HG02763 (cell line): ENCODE measurements at regions not wholly inside any gene's neighbourhood (a gene's known extent, or its start where the extent isn't known, plus 50 kb on each side); places are given as distances from the start of the nearest gene placed in this dataset.

Source experiments
- ATAC-seq: cut with Tn5 transposase; IDR thresholded peaks from one replicate; pipeline ENCODE4 v1.9.1; 2021; ENCODE audit warnings: mild to moderate bottlenecking, moderate library complexity; ENCODE audit not compliant: unreplicated experiment

DNA sequence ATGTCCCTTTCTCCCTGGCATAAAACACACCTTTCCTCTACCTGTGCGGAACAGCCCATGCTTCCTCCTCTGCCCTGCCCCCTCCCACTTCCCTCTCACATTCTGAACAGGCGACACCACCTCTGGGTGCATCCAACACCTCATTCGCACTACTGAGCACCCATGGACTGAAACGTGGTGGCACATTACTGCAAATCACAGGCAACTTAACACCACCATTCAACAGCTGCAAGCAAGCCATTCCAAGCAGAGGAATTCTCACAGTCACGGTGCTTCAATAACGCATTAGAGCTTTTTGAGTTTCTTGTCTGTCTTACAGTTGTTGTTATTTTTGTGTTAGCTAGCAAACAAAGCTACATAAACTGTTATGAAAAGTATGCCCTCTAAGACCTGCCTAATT lies 298.2 kb upstream of the TAS2R1 start:
- ATAC-seq, result no peak

DNA sequence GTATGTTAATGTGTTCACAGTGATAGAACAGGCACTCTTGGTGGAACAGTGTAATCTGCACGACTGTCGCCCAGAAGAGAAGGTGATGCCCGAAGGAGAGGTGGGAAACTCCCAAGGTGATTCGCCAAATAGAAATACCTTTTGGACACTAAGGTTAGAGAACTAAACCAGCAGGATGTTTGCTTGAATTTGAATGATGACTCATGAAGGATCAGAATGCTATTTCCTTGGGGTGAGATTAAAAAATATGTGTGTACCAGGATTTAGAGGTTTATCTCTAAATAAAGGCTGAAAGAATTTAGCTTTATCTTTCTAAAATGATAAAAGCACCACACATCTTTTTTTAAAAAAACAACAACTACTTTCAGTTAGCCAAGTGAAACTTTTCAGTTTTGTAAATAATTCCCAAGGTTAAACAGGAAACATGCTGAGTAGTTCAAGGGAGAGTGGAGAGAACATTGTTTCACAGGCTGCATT lies 297.4 kb upstream of the TAS2R1 start:
- ATAC-seq, result no peak

DNA sequence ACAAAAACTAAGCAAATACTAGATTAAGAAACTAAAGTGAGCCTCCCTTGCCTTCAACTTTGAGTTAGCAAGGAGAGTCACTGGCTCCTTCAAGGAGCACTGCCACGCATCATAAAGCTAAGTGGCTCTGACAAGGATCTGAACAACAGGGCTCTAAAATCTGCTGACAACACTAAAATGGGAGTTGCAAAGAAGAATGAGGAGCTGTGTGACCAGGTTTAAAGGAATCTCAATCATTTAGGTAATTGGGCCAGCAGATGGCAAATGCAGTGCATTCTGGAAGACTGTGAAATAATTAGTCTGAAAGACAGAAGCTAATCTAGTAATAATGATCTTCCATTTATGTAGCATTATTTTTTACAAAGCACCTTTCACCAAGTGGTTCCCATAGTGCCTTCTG lies 297.0 kb upstream of the TAS2R1 start:
- no peak for ATAC-seq

DNA sequence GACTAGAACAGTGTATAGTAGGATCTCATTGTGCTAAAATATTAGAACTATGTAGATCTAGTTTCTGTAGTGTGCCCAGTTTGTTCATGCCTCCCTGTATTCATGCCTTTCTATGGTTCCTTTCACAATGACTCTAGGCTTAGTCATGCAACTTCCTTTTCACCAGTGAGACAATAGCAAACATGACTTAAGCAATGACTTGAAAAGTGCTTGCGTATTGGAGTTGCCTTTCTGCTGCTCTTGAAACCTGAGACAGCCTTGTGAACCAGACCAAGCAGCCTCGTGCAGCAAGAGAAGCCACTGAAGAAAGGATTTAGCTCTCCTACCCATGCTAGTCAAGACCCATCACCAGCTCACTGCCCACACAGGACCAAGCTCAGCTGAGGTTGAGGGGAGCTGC lies 294.5 kb upstream of the TAS2R1 start:
- ATAC-seq, result peak; percentile 72

DNA sequence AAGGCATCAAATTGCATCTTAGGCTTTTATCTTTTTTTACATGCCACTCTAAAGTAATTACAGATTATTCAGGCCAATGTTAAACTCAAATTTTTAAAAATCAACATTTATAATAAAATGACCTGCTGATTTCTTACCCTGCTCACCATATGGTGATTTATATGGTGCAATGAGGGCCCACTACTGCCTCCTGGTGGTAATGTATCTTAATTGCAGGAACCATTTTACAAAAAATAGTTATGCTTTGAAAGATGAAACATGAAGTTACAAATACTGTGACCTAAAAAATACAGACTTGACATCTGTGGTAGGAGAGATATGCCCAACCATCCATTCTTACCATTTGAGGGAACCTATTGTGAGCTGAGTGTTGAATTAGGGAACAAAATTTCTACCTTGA lies 292.6 kb upstream of the TAS2R1 start:
- ATAC-seq, result no peak

DNA sequence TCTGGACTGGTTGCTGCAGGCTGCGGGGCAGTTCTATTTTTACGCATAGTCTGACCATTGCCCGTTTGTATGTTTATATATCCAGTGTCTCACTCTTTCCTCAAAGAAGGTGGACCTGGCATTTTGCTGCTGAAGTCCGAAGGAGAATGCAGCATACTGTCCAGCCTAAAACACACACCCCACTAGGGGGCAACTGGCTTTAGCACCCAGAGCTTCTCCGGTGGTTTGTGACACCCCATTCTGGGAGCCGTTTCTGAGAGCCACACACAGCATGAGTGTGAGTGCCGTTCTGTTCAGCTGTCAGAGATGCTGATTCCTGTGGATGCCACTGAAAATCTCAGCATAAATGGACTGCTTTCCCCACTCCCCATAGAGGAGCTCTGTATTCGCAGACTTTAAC lies 290.5 kb upstream of the TAS2R1 start:
- no peak for ATAC-seq

DNA sequence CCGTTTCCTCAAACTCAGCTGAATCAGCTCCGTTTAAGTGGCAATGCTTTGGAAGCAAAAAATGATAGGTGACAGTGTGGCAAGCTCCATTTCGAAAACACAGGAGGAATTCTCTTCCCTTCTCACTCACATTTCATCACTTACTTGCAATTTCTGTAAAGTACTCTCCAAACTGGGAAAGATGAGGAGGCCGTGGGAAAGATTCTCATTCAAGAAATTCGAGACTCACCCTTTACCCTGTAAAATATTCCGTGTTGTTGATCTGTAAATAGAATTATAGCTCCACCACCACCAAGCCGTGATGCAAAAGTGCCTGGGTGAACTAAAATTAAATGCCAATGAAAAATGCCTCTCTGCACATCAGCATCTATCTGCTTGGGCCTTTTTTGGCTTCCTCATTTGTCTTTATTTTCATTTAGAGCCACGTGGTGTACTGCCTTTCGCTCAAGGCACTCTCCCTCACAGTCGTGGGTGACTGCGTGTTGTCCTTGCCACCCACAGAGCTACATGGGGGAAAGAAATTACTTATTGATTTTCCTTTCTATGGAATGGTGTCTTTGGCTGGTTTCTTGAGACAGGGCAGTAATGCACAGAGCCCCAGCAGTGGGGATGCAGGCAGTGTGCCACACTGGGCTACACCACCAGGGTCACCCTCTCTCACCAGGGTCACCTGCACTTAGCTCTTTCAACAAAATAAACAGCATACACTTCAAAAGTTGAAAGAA lies 289.3 kb upstream of the TAS2R1 start:
- no peak for ATAC-seq

DNA sequence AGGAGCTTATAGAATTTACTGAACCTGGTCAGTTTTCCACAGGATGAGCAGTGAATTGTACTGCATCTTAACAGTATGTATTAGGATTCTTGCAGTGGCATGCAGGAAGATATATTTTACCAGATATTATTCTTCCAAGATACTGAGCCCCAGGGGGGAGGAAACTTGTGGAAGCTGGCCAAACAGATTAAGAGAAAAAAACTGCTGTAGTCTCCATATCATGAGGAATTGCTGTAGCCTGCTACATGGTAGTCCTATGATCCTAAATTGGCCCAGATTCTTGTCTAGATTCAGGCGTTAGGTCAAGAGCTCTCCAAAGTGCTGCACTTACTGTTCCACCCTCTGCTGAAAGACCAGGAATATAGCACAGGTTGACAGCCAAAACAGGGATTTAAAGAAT lies 275.5 kb upstream of the TAS2R1 start:
- ATAC-seq, result no peak

DNA sequence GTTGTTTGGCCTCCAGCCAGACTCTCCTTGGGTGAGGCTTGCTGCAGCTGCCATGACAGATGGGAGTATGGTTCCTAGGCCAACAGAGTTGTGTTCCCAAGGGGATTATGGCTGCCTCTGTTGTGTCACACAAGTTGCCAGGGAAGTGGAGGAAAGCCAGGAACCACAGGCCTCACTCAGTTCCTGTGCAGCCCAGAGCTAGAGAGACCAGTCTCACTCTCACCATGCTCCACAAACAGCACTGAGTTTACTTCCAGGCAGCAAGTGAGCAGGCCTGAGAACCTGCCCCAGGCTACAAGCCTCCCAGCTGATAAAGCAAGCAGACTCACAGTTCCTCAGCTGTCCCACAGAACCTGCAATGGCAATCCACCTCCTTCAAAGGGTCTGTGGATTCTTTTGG lies 273.6 kb upstream of the TAS2R1 start:
- ATAC-seq, result no peak

DNA sequence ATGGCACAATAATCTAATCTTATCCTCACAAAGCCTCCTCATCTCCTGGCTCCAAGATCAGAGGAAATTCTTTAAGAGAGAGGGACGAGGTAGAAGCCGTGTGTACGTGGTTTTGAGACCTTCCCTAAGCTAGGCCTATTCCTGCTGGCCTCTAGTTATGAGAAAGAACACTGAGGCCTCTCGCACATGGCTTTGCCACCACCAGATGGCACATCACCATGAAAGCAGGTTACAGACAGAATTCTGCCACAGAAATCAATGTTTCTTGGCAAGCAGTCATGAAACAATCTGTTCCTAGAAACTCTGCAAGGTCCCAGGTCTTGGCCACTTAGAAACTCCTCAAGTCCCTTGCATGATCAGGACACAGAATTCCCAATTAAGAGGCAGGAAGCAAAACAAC lies 268.2 kb upstream of the TAS2R1 start:
- ATAC-seq, result no peak

DNA sequence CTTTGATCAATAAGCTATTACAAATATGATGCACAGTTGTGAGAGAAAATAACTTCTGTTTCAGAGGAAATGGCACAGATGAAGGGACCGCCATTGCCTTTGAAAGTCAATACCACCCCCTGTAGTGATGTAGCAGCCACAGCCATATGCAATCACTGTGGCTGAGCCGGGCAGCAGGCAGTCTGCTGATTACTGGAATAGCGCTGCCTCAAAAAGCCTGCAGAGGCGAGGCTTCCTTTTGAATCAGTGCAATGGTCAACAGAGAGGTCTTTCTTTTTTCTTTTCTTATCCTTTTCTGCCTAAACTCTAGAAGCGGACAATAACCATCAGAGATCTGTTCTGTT lies 265.1 kb upstream of the TAS2R1 start:
- no peak for ATAC-seq

DNA sequence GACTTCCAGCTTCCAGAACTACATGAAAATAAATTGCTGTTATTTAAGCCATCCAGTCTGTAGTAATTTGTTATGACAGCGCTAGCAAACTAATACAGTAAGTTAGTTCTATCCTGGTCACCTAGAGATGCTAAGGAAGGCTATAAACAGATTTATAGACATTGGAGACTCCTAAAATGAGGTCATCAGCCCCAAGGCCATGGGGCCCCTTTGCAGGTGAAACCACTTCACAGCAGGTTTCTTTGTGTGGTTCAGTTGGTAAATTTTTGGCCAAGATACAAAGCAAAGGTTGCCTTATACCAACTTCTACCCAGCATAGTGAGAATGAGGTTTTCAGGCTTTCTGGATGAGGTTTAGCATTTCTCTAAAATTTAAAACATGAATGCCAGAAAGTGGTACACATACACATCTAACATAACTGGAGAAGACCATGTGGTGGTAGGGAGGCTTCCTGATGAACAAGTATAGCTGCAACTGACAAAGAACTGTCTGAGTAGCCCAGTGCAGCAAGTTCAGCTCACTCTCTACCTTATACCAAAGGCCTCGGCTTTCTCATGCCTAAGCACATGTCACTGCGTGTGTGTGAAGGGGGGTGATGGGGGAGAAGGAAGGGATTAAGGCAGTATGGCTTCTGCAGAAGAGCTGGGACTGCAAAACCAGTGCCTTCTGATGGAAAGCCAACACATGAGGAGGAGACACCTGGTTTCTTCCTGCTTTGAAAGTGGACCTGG lies 264.6 kb upstream of the TAS2R1 start:
- no peak for ATAC-seq

DNA sequence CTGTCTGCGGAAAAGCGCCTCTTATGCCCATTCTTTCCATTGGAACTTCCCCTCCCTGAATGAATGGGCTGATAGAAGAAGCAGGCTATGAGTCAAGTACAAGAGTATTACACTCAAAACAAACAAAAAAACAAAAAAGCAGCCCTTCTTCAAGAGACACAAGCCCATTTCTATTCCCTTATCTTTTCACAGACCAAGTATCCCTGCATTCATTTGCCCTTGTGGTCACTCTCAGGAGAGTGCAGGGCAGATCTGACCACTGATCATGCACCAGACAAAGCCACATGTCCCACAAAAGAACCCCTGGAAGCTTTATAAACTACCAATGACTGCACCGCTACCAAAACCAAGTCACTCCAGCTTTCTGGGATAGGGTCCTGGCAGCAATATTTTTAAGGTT lies 262.5 kb upstream of the TAS2R1 start:
- ATAC-seq, result no peak

DNA sequence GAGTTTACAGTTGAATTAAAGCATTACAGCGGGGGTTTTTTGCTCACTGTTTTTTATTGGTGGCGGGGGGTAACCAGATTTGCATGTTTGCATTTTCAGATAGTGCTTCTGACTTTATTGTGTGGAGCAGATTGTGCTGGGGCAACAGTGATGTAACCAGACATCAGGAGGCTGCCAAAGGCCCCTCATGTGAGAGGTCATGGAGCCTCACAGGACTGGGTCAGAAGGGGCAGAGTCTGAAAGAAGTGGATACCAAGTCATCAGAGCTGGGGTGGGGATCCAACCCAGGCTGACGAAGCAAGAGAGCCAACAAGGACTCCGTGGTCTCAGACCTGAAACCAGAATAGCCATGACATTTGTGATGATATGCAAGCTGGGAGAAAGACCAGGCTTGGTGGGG lies 259.4 kb upstream of the TAS2R1 start:
- ATAC-seq, result no peak

DNA sequence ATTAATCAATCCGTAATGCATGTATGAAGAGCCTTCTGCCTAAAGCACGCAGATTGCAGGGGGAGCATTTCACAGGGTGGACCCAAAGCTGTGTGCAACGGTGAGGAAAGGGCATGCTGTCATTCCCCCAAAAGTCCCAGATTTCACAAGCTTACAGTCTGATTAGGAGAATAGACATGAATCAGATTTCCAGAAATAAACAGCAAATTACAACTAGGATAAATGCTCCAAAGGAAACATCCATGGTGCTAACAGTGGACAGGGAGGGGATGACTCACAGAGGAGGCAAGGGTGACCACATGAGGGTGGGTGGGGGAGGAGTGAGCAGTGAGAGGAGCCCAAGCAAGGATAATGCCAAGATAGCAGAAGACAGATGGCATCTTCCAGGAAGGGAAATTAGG lies 258.4 kb upstream of the TAS2R1 start:
- ATAC-seq, result no peak

DNA sequence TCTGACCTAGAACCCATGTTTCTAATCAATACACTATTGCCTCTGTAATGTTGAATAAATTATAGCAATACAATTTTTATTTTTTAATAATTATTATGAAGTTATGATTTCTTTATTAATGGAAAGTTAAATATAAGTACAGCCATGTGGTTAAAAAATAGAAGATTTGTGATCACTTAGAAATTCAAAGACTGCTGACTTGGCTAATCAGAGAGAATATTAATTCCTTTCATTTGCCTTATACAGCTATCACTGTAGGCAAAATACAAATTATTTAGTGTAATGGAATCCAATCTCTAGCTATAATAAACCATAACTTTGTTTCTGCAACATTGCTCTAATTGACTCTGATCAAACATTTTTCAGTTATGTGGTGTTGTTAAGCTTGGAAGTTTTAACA lies 255.0 kb upstream of the TAS2R1 start:
- no peak for ATAC-seq

DNA sequence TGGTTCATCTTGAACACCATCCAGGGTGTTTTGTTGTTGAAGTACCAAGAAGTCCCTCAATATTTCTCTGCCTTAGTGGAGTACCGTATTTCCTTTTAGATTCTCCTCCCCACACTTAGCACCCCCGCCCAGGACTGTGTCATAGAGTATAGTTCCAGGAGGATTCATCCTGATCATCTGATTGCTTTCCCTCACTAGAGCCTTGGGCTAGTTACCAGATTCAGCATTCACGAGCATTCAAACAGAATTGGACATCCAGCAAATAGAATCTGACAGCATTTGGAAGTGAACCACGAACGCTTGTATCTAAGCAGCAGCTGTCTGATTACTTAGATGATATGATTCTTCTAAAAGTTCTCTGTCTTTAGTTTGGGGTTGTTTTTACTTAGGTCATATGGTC lies 248.1 kb upstream of the TAS2R1 start:
- no peak for ATAC-seq

DNA sequence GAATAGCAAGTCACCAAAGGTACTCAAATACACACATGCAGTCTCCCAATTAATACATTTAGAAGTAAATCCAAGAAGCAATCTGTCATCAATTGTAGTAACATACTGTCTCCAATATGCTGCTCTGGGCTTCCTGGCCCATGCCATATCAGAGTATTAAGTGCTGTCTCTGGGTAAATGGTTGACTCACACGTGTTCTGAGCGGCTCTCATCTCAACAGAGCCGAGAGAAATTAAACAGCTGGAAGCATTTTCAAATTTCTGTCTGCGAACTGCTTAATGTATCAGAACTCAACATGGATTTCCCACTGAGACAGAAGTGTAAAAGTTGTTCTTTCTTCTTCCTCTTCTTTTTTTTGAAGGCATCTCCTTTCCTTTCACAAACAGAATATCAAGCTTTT lies 247.3 kb upstream of the TAS2R1 start:
- ATAC-seq, result no peak

DNA sequence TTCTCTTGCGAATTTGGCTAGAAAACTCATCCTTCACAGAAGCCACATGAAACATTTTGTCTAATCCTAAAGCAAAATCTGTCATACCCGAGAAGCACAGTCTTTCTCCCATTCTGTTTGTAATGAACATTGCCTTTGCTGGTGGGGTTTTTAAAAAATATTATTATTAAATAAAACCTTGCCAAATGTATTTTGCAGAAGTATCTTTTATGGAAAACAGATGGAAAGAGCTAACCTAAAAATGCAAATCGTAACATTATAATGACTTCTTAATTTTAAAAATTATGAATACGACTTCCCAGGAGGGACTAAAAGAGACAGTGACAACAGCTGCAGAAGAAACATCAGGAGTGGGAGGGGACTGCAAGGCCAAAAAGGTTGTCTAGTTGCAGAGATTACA lies 246.3 kb upstream of the TAS2R1 start:
- no peak for ATAC-seq

DNA sequence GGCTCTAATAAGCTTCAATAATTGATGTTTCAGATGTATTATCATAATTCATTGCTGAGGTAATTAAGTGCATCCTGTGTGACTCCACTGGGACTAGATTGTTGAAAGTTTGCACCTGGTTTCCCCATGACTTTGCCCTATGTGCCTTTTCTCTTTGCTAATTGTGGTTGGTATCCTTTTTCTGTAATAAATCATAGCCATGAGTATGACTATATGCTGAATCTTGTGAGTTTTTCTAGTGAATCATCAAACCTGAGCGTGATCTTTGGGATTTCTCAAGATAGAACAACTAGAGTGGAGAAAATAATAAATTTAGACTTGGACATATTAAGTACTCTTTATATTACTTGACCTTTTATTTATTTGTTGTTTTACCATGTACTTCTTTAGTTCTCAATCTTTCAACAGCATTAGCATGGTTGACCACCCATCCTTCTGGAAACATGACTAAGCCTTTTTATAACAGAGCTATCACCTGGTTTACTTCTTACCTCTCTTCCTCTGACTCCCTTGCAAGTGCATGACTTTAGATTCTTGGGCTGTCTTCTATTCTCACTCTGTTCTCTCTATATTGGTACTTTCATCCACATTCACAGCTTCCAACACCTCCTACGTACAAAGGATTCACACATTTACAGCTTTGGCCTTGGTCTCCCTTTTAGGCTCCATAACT lies 239.6 kb upstream of the TAS2R1 start:
- no peak for ATAC-seq

DNA sequence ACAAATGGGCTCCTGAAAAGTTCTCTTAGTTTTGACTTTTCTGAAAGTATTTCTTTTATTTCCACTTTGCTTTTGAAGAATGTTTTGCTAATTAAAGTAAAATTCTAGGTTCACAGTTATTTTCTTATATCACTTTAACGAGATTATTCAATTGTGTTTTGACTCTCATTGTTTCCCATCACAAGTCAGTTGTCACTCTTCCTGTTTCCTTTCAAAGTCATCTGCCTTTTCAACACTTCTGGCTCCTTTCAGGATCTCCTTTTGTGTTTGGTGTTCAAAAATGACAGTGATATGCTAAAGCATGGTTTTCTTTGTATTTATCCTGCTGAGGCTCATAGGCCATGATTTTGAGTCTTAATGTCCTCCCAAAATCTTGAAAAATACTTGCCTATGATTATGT lies 235.4 kb upstream of the TAS2R1 start:
- no peak for ATAC-seq

DNA sequence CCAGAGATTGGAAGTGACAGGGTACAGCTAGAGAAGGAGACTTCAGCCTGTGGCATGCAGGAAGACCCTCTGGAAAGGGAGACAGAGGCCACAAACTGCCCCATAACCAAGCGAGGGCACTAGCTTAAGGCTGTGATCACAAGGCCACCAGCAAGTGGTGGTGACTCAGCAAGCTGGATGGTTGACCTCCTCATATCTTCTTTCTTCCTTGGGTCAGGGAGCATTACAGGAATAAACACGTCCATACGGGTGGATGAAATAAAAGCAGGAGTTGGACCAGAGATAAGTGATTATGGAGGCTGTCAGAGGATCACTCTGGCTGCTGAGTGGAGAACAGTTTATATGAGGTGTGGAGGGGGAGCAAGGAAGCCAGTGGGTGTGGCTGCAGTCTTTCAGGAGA lies 234.6 kb upstream of the TAS2R1 start:
- ATAC-seq, result no peak
